HG02884 (cell line): ENCODE measurements at regions not wholly inside any gene's neighbourhood (a gene's known extent, or its start where the extent isn't known, plus 50 kb on each side); places are given as distances from the start of the nearest gene placed in this dataset.

Experiments used
- ATAC-seq: cut with Tn5 transposase; IDR thresholded peaks from one replicate; pipeline ENCODE4 v1.9.1; 2021; ENCODE audit warnings: mild to moderate bottlenecking, moderate library complexity; ENCODE audit not compliant: unreplicated experiment

DNA sequence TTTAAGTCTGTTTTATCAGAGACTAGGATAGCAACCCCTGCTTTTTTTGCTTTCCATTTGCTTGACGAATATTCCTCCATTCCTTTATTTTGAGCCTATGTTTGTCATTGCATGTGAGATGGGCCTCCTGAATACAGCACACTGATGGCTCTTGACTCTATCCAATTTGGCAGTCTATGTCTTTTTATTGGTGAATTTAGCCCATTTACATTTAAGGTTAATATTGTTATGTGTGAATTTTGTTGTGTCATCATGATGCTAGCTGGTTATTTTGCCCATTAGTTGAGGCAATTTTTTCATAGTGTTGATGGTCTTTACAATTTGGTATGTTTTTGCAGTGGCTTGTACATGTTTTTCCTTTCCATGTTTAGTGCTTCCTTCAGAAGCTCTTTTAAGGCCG is 50.7 kb upstream of the PDE4B start:
- ATAC-seq = no peak
